ENCODE measurements at regions not wholly inside any gene's neighbourhood (a gene's known extent, or its start where the extent isn't known, plus 50 kb on each side); places are given as distances from the start of the nearest gene placed in this dataset.

DNA sequence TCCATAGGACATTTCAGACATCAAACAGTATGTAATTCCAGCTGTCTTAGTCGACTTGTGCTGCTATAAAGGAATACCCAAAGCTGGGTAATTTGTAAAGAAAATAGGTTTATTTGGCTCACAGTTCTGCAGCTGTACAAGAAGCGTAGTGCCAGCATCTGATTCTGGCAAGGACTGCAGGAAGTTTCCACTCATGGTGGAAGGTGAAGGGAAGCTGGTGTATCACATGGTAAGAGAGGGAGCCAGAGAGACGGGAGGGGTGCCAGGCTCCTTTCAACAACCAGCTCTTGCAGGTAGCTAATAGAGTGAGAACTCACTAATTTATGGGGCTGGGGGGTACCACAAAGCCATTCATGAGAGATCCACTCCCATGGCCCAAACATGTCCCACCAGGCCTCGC is 253.0 kb upstream of the FGF13 start:
- no peak overlapping the region for H2AFZ ChIP-seq (ENCODE audit: low read length)
- no peak for DNase-seq (ENCODE audit: low read depth in 1 of 2, low spot score in 2 of 2)
- 76% methylated on average over 3 of the region's 4 CpGs; no CpG with 5 or more reads in 1 of the 2 experiments for WGBS, 2 experiments (ENCODE audit: extremely low coverage in 1 of 2, insufficient coverage in 1 of 2, insufficient read length in 1 of 2, insufficient replicate concordance in 2 of 2, low coverage in 1 of 2, low lambda C conversion rate in 2 of 2, missing lambda C conversion rate in 1 of 2)
- no peak overlapping the region for H3K14ac ChIP-seq (ENCODE audit: insufficient read length)
- no peak for TF ChIP-seq POLR2A (IDR thresholded peaks at IDR 0.05; ENCODE audit: control extremely low read depth in 1 of 2, low read depth in 2 of 2, low read length in 2 of 2)
- no peak for TF ChIP-seq POU5F1 (IDR thresholded peaks at IDR 0.05; ENCODE audit: low read depth, low read length)
- no peak for TF ChIP-seq USF2 (IDR thresholded peaks at IDR 0.05; ENCODE audit: low read length)
- TF ChIP-seq GTF2F1 (IDR thresholded peaks at IDR 0.05; ENCODE audit: borderline replicate concordance, low read depth, low read length), result no peak
- no peaks in the 10 kb centered on the region for H3K9me3 ChIP-seq (ENCODE audit: insufficient read depth in 2 of 2, low read depth in 1 of 2, low read length in 1 of 2)
- no peak for FAIRE-seq
- no peak overlapping the region for H2AK5ac ChIP-seq (ENCODE audit: low read depth, low read length)
- no peak overlapping the region for H3K27ac ChIP-seq (ENCODE audit: low read depth, low read length)
- H3K23me2 ChIP-seq (ENCODE audit: low read depth, low read length), result no peaks in the 10 kb centered on the region
- ChIA-PET CTCF (ENCODE audit: partially characterized antibody) (no interaction called here), POLR2A (ENCODE audit: partially characterized antibody) (no interaction called here)
- H2BK5ac ChIP-seq (ENCODE audit: low read depth, low read length), result no peak overlapping the region
- no peak overlapping the region for H4K8ac ChIP-seq (ENCODE audit: extremely low read depth, insufficient read depth, low read length)
- H3K56ac ChIP-seq (replicated peaks; ENCODE audit: insufficient read length, low read depth, low read length), result no peak overlapping the region
- no peaks in the 10 kb centered on the region for H4K20me1 ChIP-seq (replicated peaks in 1 of 2; ENCODE audit: control insufficient read depth in 1 of 2, insufficient read depth in 2 of 2, low read length in 2 of 2)
- no peaks in the 10 kb centered on the region for H3K79me1 ChIP-seq (ENCODE audit: low read depth, low read length)
- no peak overlapping the region for H3K4ac ChIP-seq (replicated peaks; ENCODE audit: insufficient read length, low read depth, low read length)
- H3K27me3 ChIP-seq (replicated peaks in 1 of 4; ENCODE audit: control insufficient read depth in 3 of 4, extremely low read depth in 1 of 4, insufficient read depth in 3 of 4, low read length in 3 of 4), result no peaks in the 10 kb centered on the region
- H3K36me3 ChIP-seq (ENCODE audit: control insufficient read depth in 2 of 4, insufficient read depth in 4 of 4, low read length in 3 of 4), result no peaks in the 10 kb centered on the region
- H3K18ac ChIP-seq (ENCODE audit: extremely low read depth, low read length), result no peak overlapping the region
- H3K4me1 ChIP-seq (replicated peaks in 1 of 4; ENCODE audit: control insufficient read depth in 3 of 4, insufficient read depth in 4 of 4, low read length in 3 of 4), result no peaks in the 10 kb centered on the region
- H3K4me2 ChIP-seq (ENCODE audit: insufficient read depth in 1 of 2, low read depth in 2 of 2, low read length in 2 of 2), result no peak overlapping the region
- H2BK15ac ChIP-seq (ENCODE audit: low read length), result no peak overlapping the region
- no peak overlapping the region for H3K9ac ChIP-seq (replicated peaks in 1 of 4; ENCODE audit: extremely low read depth in 1 of 4, low read depth in 3 of 4, low read length in 3 of 4)
- no peak overlapping the region for H3K23ac ChIP-seq (ENCODE audit: insufficient read length)
- no peak overlapping the region for H4K91ac ChIP-seq (replicated peaks; ENCODE audit: insufficient read length, low read length)
- H4K5ac ChIP-seq (ENCODE audit: insufficient read length, low read depth, low read length), result no peak overlapping the region
- H2BK12ac ChIP-seq (ENCODE audit: low read depth, low read length), result no peak overlapping the region
- no peak overlapping the region for H2BK120ac ChIP-seq (replicated peaks; ENCODE audit: low read depth, low read length)
- no peaks in the 10 kb centered on the region for H3K79me2 ChIP-seq (ENCODE audit: control insufficient read depth in 1 of 2, insufficient read depth in 2 of 2, low read length in 2 of 2)
- no peak overlapping the region for H3K4me3 ChIP-seq (ENCODE audit: extremely low read depth in 1 of 4, insufficient read depth in 2 of 4, low read depth in 3 of 4, low read length in 4 of 4)
- H2BK20ac ChIP-seq (ENCODE audit: low read length), result no peak overlapping the region
